IPS DF 6.9 (cell line): ENCODE measurements at regions not wholly inside any gene's neighbourhood (a gene's known extent, or its start where the extent isn't known, plus 50 kb on each side); places are given as distances from the start of the nearest gene placed in this dataset.
A peak's percentile ranks its signal among the peaks of the same experiment; 100 is the strongest.
"Not testable (repeated sequence)": the region's sequence is repeated elsewhere in the genome, so short reads cannot be mapped to it uniquely, and the experiment has no call there.

ENCODE experiments used
- DNase-seq: peaks from one replicate; pipeline ENCODE4 v3.0.0-alpha.2; 2013; ENCODE audit warnings: low read depth, low spot score
- H3K27ac ChIP-seq: one replicate; pipeline ENCODE4 v1.5.1; 2013; ENCODE audit warnings: low read length, control low read depth
- H3K27me3 ChIP-seq: 2 replicates; pipeline ENCODE4 v1.6.1; 2013; ENCODE audit warnings: mild to moderate bottlenecking, low read length; ENCODE audit not compliant: control insufficient read depth, insufficient read depth
- H3K36me3 ChIP-seq: 2 replicates; pipeline ENCODE4 v1.6.1; 2013; ENCODE audit warnings: low read length; ENCODE audit not compliant: control insufficient read depth, insufficient read depth
- H3K4me1 ChIP-seq: 2 replicates; pipeline ENCODE4 v1.6.1; 2013; ENCODE audit warnings: low read length; ENCODE audit not compliant: control insufficient read depth, insufficient read depth
- H3K4me3 ChIP-seq: 2 replicates; pipeline ENCODE4 v1.5.1; 2013; ENCODE audit warnings: mild to moderate bottlenecking, low read length
- H3K9me3 ChIP-seq: 2 replicates; pipeline ENCODE4 v1.6.1; 2013; ENCODE audit warnings: low read length, inconsistent platforms; ENCODE audit not compliant: control insufficient read depth, insufficient read depth
- WGBS: extraction: QIAGEN DNeasy Blood & Tissue Kit; methylation state at CpG from one replicate; pipeline ENCODE4 v1.1.7; 2013; ENCODE audit warnings: mixed read lengths, missing lambda C conversion rate; ENCODE audit not compliant: insufficient read length, insufficient coverage; 5-methylcytosine and 5-hydroxymethylcytosine counted together

DNA sequence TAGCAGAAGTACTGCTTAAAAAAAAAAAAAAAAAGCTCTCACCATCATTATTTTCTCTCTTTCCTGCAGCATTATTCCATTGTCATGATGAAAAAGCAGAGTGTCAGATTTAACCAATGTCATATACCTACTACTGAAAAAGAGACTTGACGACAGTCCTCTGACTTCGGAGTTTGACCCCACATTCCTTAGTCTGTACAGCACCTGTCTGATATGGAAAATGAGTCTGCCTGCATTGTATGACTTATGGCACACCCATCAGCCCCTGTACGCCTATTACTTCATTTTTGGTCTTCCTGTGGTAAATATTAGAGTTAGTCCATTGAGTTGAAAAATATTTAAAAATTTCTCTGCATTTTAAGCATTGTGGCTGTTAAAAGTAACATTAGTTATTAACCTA is 54.5 kb upstream of the NOX4 start:
- Histone ChIP-seq H3K4me1 (no peaks in the 10 kb centered on the region), H3K36me3 (no peaks in the 10 kb centered on the region), H3K9me3 (no peaks in the 10 kb centered on the region), H3K27ac (no peak overlapping the region), H3K4me3 (no peak overlapping the region), H3K27me3 (no peaks in the 10 kb centered on the region)
- no CpG with 5 or more reads among the region's 3 CpGs for WGBS
- DNase-seq = no peak

GRCh38 chr11:89555781-89556180 is 64.6 kb upstream of the NOX4 start:
- H3K9me3 ChIP-seq, H3K4me1 ChIP-seq, DNase-seq, H3K4me3 ChIP-seq, H3K27ac ChIP-seq, H3K36me3 ChIP-seq, H3K27me3 ChIP-seq: not testable (repeated sequence)
- no CpG with 5 or more reads among the region's 1 CpG for WGBS

- H3K9me3 ChIP-seq, H3K4me3 ChIP-seq, H3K36me3 ChIP-seq, H3K27ac ChIP-seq, DNase-seq, H3K4me1 ChIP-seq, H3K27me3 ChIP-seq: not testable (repeated sequence)
- WGBS = no CpG with 5 or more reads among the region's 3 CpGs
Measured at GRCh38 chr11:89556731-89557707, 65.8 kb upstream of the NOX4 start.

DNA sequence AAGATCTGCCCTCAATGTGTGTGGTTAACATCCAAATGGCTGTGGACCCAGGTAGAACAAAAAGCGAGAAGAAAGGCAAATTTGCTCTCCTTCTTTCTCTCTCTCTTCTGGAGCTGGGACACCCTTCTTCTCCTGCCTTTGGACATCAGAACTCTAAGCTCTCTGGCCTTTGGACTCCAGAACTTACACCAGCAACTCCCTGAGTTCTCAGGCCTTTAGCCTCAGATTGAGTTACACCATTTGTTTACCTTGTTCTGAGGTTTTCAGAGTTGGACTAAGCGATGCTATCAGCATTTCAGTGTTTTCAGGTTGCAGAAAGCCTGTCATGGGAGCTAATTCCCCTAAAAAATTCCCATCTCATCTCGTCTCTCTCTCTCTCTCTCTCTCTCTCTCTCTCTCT is 69.4 kb upstream of the NOX4 start:
- not testable (repeated sequence) for H3K4me3 ChIP-seq, H3K36me3 ChIP-seq, H3K27ac ChIP-seq, H3K9me3 ChIP-seq, DNase-seq, H3K27me3 ChIP-seq, H3K4me1 ChIP-seq
- WGBS = no CpG with 5 or more reads among the region's 3 CpGs

GRCh38 chr11:89562731-89563130 is 71.6 kb upstream of the NOX4 start:
- H3K4me3 ChIP-seq, DNase-seq, H3K9me3 ChIP-seq, H3K36me3 ChIP-seq, H3K27me3 ChIP-seq, H3K4me1 ChIP-seq, H3K27ac ChIP-seq: not testable (repeated sequence)
- no CpG with 5 or more reads among the region's 2 CpGs for WGBS

- no peak overlapping the region for H3K4me3 ChIP-seq
- no CpG with 5 or more reads among the region's 4 CpGs for WGBS
Measured at GRCh38 chr11:89566972-89567371, 75.8 kb upstream of the NOX4 start.

DNA sequence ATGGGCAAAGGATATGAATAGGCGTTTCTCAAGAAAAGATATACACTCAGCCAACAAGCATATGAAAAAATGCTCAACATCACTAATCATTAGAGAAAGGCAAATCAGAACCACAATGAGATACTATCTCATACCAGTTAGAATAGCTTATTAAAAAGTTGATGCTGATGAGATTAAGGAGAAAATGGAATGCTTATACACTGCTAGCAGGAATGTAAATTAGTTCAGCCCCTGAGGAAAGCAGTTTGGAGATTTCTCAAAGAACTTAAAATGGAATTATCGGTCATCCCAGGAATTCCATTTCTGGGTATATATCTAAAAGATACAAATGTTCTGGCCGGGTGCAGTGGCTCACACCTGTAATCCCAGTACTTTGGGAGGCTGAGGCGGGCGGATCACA is 78.2 kb upstream of the NOX4 start:
- H3K4me1 ChIP-seq, H3K36me3 ChIP-seq, H3K27ac ChIP-seq, DNase-seq, H3K4me3 ChIP-seq, H3K9me3 ChIP-seq, H3K27me3 ChIP-seq: not testable (repeated sequence)
- WGBS = no CpG with 5 or more reads among the region's 5 CpGs

More at GRCh38 chr11:89566972-89567371, 75.8 kb upstream of the NOX4 start:
- no peaks in the 10 kb centered on the region for H3K9me3 ChIP-seq
- no peak overlapping the region for H3K27ac ChIP-seq
- no peak for DNase-seq
- H3K27me3 ChIP-seq = no peaks in the 10 kb centered on the region
- no peaks in the 10 kb centered on the region; the same call in 1 of the 2 replicates for H3K4me1 ChIP-seq
- no peaks in the 10 kb centered on the region for H3K36me3 ChIP-seq

DNA sequence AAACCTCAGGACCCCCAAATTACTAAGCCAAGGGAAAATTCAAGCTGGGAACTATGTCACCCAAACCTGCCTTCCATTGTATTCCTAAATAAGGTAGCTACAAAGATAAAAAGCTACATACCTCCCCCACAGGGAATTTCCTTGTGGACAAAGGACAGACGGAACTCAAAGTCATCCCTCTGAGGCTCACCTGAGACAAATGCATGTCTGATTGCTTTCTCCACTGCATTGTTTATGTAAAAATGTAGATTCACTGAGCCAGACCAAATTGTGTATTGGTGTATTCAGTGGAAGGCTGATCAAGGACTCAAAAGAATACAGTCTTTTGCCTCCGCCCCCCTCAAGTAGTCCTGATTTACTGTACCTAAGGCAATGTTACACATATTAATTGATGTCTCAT is 80.5 kb upstream of the NOX4 start:
- H3K27me3 ChIP-seq, H3K27ac ChIP-seq, H3K36me3 ChIP-seq, H3K4me3 ChIP-seq, H3K4me1 ChIP-seq, H3K9me3 ChIP-seq: not testable (repeated sequence)
- peak; percentile 55 for DNase-seq
- WGBS = no CpG with 5 or more reads among the region's 2 CpGs

- H3K4me3 ChIP-seq, H3K27me3 ChIP-seq, H3K4me1 ChIP-seq, DNase-seq, H3K36me3 ChIP-seq, H3K9me3 ChIP-seq, H3K27ac ChIP-seq: not testable (repeated sequence)
Measured at GRCh38 chr11:89575846-89576245, 84.7 kb upstream of the NOX4 start.

DNA sequence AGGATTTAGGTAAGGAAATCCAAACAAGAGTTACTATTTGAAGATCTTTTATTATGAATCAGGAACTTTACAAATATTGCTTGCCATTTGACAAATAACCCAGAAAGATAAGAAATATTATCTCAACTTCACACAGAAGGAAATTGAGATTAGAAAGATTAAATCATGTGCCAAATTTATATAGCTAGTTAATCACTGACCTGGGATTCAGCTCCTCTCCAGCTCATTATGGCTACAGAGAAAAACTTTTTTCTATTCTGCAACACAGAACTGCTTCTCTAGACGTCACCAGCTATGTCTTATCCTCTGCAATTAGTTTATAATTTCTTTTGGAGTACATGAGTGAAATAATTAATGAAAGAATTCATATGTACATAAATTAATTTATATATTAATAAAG is 86.3 kb upstream of the NOX4 start:
- not testable (repeated sequence) for H3K4me1 ChIP-seq, H3K9me3 ChIP-seq, H3K27me3 ChIP-seq, H3K4me3 ChIP-seq, H3K27ac ChIP-seq, H3K36me3 ChIP-seq, DNase-seq
- no CpG with 5 or more reads among the region's 1 CpG for WGBS

- no peaks in the 10 kb centered on the region for H3K36me3 ChIP-seq
- no CpG with 5 or more reads among the region's 2 CpGs for WGBS
- H3K4me1 ChIP-seq = no peaks in the 10 kb centered on the region
- no peak for DNase-seq
- no peaks in the 10 kb centered on the region for H3K27me3 ChIP-seq
- no peaks in the 10 kb centered on the region for H3K9me3 ChIP-seq
- H3K4me3 ChIP-seq = no peak overlapping the region
- H3K27ac ChIP-seq = no peak overlapping the region
Measured at GRCh38 chr11:89583580-89583979, 92.4 kb upstream of the NOX4 start.
